Stimulated activated CD4-positive, alpha-beta T cell treated with anti-CD3 and anti-CD28 coated beads, Interleukin-12 subunit alpha, Interleukin-12 subunit beta, amount 100 ng/mL, for 48 hours (primary cell): ENCODE measurements at regions not wholly inside any gene's neighbourhood (a gene's known extent, or its start where the extent isn't known, plus 50 kb on each side); places are given as distances from the start of the nearest gene placed in this dataset.

Experiments used
- DNase-seq, 3 donors: peaks; one replicate each; pipeline ENCODE4 v3.0.0-alpha.2; 2020; ENCODE audit warnings: low read depth in 2 of 3, low spot score in 1 of 3

DNA sequence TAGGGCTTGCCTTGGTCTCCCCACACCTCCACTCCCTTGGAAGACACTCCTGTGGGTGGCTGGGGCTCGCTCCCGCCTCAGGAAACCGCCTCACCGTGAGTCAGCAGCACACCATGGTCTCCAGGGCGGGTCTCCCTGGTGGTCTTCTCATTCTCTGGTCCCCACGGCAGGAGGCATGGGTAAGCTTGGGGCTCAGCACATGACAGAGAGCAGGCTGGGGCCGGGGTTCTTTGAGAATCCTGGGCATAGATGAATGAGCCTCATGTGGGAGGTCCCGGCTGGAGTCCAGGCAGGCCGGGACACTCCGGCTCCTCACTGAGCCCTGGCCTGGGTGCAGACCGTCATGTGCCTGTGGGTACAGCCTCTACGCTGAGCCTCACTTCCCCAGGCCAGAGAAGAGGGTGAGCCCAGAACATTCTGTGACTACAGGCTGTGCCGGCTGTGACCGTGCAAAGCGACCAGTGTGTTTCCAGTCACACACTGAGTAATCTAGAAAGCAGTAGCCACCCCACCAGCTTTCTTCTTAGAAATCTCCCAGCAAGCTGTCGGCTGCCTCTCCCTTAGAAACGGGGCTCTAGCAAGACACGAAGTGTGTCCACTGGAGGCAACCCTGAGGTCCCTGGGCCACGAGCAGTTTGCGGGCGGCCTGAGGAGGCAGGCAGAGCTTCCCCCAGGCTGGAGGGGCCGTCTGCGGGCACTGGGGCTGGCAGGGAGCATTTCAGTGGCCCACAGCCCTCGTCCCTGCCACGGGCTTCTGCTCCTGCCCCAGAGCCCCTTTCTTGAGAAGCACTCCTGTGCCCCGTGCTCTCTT lies 93.1 kb downstream of the RHOB start:
- DNase-seq: no peak

DNA sequence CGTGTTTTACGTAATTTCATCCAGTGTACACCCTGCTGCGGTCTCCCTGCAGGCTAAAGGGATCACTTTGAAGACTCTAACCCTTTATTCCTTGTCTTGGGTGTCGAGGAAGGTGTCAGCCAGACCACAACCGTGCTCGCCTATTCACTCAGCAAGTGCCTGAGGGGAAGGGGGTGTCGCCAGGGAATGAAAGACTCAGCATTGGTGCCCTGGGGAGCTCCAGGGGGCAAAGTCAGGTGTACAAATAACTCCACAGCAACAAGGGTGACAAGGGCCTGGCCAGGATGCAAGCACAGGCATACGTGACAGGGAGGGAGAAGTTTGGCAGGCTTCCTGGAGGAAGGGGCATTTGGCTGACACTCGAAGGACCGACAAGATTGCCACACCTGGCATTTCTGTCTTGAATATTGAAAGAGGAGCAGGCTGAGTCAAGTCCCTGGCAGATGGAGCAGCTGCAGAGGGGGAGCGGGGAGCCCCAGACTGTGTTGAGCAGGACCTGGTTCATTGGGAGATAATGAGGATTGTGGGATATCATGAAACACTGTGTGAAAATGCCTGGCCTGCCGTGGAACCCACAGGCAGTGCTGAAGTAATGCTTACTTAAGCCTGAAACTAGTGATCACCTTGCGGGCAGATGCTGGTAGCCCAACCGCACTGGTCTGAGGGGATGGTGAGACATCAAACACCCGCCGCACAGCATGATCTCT lies 93.9 kb downstream of the RHOB start:
- no peak for DNase-seq

GRCh38 chr2:20541294-20541640 lies 94.4 kb downstream of the RHOB start:
- no peak for DNase-seq

DNA sequence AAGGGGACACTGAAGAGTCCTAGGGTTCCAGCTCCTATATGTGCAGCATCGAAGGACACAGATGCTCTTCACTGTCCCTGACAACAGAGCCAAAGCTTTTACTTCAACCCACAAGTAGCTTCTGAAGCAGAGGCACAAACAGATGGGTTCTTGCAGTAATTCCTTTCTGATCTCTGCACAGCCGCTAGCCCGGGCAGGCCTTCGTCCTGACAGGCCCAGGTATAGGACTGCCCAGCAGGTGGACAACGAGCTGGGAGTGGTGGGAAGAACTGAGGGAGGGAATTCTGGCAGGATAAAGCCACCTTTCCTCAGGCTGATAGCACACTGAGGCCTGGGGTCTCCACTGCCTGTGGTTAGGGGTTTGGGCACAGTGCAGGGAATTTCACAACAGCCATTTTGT lies 94.8 kb downstream of the RHOB start:
- no peak for DNase-seq

DNA sequence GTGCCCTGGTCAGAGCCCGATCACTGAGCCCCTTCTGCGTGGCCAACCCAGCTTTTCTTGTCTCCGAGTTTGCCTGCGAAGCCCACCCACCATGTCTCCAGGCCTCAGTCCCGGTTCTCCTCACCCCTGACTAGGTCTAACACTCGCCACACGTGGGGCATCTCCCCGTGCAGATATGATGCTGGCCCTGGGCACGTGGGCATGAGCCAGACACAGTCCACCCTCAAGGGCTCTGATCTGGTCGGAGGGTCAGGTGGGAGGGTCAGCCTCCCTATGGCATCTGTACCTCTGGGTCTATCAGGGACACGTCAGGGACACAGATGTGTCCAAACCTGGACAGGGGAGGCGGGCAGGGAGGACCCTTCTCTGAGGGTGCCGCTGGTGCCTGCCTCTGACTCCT lies 95.4 kb downstream of the RHOB start:
- no peak for DNase-seq

GRCh38 chr2:20542746-20543468 lies 96.0 kb downstream of the RHOB start:
- no peak for DNase-seq

GRCh38 chr2:20543469-20544152 lies 96.7 kb downstream of the RHOB start:
- DNase-seq: no peak

DNA sequence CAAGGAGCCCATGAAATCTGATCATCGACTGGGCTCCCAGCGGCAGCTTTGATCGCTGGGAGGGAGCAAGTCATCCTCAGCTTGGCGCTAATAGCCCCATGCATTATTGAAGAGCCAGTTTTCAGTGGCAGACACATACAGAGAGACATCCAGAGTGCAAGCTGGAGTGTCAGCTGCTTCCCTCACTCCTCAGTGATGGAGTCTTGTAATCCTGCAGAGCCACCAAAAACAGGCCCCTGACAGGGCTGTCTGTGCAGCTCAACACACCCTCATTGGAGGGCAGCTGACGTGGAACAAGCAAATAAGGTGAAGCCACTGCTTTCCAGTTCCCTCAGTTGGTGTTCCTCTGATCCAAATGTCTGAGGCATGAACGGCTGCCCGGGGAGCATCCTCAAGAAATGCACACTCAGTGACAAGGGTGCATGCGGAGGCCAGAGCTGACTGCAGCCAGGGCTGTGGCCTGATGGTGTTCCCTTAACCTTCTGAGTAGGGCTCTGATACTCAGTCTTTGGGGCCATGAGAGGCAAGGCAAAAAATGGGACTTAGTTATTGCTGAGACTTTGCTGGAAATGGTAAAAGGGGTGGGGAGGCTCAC lies 97.4 kb downstream of the RHOB start:
- no peak for DNase-seq

- no peak for DNase-seq
Observed at GRCh38 chr2:20549144-20549543, 101.8 kb downstream of the HS1BP3 start.

DNA sequence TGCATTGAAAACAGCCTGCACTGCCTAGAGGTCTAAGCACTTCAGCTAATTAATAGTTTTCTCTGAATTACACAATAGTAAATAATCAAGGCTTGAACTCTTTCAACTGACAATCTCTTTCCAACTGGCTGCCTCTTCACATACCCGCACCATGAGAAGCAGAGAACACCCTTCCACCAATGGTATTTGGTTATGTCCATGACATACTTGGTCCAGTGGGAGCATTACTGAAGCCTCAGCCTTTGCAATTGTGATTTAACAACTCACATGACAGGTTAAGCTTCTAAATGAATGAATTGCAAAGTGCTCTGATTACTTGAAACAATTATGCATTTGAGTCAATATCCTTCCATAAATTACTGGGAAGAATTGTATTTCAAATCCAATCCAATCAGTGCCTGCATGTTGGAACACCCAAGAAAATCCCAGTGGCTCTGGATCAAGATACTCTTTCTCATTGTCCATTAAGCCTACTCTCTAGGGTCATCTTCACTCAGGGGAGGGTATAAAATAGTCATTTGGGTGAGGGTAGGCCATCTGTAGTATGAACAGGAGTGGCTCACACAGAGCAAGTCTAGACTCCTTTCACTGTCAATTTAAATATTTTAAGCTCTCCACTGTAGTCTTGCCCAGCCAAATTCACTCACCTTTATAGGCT lies 101.1 kb downstream of the HS1BP3 start:
- no peak for DNase-seq

DNA sequence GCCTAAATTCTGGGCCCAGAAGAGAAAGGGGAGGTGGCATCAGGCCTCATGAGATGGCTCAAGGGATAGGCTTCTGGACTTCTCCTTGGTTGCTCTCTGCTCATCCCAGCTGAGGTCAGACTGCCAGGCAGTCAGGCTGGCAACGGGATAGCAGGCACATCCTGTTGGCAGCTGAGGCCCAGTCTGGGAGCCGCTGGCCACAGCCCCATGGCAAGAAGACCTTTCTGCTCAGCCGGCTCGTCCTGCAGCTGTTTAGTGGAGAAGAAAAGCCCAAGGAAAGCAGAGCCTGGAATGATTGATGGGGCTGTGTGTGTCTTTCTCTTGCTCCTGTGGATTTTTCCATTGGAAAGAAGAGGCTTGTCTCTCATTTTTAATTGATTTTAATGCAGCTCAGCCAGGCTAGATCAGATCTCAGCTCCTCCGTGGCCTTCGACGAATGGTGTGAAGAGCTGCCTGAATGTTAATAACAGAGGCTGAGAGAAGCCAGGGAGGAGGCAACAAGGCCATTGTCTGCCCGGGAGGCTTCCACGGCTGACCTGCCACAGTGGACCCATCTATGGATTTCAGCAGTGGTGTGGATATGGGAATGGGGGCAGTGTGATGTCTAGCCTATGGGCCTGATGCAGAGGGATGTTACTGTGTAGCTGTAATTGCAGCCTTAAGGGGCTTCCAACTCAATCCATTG lies 99.5 kb downstream of the HS1BP3 start:
- no peak for DNase-seq

GRCh38 chr2:20551945-20552328 lies 99.0 kb downstream of the HS1BP3 start:
- DNase-seq: no peak

DNA sequence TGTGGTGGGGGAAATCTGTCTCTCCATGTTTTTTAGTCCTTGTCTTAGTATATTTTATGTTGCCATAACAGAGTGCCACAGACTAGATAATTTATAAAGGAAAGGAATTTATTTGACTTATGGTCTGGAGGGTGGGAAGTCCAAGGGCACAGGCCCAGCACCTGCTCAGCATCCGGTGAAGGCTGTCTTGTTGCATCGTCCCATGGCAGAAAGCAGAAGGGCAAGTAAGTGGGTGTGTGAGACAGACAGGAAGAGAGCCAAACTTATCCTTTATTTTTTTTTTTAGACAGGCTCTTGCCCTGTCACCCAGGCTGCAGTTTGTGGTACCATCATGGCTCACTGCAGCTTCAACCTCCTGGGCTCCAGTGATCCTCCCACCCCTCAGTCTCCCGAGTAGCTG lies 98.1 kb downstream of the HS1BP3 start:
- DNase-seq: no peak

- DNase-seq: no peak
Observed at GRCh38 chr2:20553580-20553979, 97.3 kb downstream of the HS1BP3 start.

GRCh38 chr2:20555954-20556353 lies 94.9 kb downstream of the HS1BP3 start:
- no peak for DNase-seq

- DNase-seq: no peak
Observed at GRCh38 chr2:20556756-20557155, 94.1 kb downstream of the HS1BP3 start.

DNA sequence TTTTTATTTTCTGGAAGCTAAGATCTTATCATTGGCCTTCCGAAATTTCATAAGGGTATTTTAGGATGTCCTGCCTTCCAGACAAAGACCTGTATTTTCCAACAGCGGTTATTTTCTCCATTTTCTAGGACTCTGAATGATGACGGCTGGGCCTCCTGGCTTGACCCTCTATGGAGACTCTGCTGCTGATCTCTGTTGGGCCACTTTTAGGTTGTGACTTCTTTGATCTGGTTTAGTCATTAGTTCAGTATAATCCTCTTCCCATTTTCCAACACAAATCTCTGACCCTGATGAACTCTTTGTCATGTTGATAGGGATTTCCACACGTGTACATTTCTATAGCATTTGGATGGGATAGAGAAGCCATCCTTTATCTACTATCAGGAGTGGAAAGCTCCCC lies 93.7 kb downstream of the HS1BP3 start:
- no peak for DNase-seq

GRCh38 chr2:20557635-20558034 lies 93.3 kb downstream of the HS1BP3 start:
- no peak for DNase-seq

DNA sequence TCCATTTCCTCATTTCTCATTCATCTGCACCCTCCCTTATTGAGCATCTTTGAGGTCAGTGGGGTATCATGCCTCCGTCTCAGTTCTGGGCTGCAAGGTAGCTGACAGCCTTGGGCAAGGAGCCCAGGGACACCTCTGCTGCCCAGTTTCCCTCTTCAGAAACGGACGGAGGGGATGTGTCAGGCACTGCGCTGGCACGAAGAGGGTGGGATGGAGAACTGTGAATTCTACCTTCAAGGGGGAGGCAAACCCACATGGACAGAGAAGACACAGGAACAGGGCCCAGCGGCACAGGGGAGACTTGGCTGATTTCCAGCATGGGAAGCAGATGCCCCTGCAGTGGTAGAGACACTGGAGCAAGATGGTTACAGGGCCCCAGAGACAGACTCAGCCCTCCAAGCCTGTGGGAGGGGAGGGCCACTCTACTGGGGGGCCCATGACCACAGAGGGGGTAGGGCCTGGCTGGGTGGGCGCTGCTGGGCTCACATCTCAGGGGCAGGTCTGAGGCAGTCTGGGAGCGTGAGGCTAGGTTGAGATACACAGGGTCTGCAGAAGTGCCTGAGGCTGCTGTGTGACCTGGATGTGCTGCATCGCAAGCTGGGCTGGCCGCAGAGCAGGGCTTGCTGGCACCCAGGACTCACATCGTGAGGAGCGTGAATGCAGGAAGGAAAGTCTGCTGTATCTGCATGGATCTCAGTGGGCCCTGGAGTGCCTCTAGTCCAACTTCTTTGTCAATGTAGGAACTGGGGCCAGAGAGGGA lies 92.3 kb downstream of the HS1BP3 start:
- no peak for DNase-seq
